GM23248 (cell line): ENCODE measurements at regions not wholly inside any gene's neighbourhood (a gene's known extent, or its start where the extent isn't known, plus 50 kb on each side); places are given as distances from the start of the nearest gene placed in this dataset.

Experiments used
- EZH2 ChIP-seq: fragments of 200-600 bp; sonication (generic); IDR thresholded peaks from 2 replicates; pipeline ENCODE4 v1.6.1; 2018; ENCODE audit warnings: antibody characterized with exemption, mild to moderate bottlenecking; ENCODE audit not compliant: insufficient read depth, poor library complexity, severe bottlenecking
- EZH2phosphoT487 ChIP-seq: fragments of 200-600 bp; sonication (generic); IDR thresholded peaks from 2 replicates; pipeline ENCODE4 v1.6.1; 2018; ENCODE audit warnings: antibody characterized with exemption, moderate library complexity, mild to moderate bottlenecking, low read depth; ENCODE audit not compliant: insufficient read depth

GRCh38 chr10:2356670-2357069 lies 619.3 kb upstream of the ADARB2 start:
- no peak for TF ChIP-seq EZH2
- no peak for TF ChIP-seq EZH2phosphoT487
